Hypothalamus (tissue), 51 donors: ENCODE measurements at regions not wholly inside any gene's neighbourhood (a gene's known extent, or its start where the extent isn't known, plus 50 kb on each side); places are given as distances from the start of the nearest gene placed in this dataset.
A peak's percentile ranks its signal among the peaks of the same experiment; 100 is the strongest.

Source experiments
- DNase-seq, 51 donors: peaks; one replicate each; lab custom pipeline; 2025; lab: John Stamatoyannopoulos, UW

DNA sequence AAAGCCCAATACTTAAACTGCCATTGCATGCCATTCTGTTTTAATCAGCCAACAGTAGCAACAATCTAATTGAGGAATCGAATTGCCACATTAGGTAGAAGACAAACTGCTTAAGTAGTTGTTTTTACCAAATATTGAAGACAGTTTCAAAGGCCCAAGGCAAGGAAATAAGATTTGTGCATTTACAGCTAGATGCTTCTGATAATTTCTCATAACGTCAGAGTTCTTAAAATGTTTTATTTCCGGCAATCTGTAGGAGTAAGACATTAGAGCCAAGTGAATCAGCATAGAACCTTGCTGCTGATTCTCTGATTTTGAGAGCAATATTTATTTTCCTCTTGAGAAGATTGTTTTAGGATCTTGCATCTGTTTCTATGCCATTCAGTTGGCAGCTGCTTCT, 174.3 kb downstream of the RBM43 start:
- no peak for DNase-seq

DNA sequence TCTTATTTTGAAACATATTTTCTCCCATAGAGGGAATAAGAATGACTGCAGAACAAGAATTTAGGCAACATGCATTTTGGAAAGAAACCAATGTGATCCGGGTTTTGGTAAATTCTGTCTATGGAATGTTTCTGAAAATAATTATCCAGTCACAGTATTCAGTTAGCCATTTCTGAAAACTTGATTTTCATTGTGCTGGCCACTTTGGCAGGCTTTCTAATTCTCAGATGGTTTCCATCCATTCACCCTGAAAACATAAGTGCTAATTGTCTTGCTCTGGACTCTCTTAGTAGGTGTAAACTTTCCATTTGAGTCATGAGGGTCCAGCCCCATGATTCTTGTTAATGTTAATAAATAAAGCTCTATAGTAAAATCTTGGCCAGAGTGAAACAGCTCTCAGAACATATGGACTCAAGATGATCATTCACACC, 176.5 kb downstream of the RBM43 start:
- DNase-seq = no peak

DNA sequence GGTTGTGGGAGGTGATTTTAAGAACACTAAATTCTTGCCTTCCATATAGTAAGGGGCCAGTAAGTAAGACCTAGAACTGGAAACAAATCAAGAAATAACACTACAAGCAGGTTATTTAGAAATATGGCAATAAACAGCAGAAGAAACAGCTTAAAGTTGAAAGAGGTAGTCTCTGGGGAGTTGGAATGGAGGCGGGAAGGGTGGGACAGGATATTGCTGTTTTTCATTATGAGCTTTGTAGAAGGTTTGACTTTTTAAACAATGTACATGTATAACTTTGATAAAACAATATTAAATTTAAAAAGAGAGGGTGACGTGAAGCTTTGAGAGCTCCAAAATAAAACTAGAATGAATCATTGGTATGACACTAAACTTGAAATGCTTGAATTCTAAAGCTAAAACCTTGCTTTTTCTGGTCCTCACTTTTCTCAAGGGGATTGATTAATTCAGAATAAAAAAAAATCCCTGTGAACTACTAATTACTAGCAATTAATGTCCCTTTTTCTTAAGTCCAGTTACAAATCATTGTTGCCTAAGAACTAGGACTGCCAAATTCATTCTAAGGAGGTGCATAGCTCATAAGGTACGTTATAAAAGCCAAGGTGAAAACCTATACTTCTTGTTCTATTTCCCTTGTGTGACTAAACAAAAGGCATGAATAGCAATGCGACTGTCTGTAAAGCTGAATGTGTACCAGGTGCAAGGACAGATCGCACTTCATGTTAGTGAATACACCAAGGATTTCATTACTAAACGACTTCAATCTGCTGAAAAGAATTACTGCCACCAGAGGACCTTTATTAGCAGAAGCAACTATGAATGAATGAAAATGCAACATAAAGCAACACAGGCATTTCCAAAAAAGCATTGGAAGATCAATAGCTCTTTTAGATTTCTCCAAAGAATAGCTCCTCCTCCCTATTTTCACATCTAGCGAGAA, 177.5 kb downstream of the RBM43 start:
- DNase-seq = no peak

DNA sequence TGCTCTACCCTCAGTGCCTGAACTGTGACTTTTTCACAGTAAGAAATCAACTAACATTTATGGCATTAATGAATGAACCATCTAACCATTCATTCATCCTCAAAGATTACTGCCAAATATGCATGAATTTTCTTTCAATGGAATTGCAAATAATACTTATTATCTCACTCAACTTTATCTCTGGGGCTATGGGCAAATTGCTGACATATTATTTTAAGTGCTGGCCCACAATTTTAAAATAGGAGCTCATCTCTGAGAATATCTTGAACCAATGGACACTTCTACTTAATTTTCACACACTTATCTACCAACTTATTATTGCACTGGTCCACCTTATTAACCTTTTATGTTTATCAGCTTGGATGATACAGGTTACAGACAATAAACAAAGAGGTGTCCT, 182.8 kb downstream of the RBM43 start:
- no peak for DNase-seq

- no peak for DNase-seq
These were observed 189.8 kb downstream of the RBM43 start for GRCh38 chr2:151071906-151072305.

GRCh38 chr2:151071382-151071781, 190.3 kb downstream of the RBM43 start:
- DNase-seq = no peak

GRCh38 chr2:151070253-151070652, 191.4 kb downstream of the RBM43 start:
- no peak for DNase-seq

DNA sequence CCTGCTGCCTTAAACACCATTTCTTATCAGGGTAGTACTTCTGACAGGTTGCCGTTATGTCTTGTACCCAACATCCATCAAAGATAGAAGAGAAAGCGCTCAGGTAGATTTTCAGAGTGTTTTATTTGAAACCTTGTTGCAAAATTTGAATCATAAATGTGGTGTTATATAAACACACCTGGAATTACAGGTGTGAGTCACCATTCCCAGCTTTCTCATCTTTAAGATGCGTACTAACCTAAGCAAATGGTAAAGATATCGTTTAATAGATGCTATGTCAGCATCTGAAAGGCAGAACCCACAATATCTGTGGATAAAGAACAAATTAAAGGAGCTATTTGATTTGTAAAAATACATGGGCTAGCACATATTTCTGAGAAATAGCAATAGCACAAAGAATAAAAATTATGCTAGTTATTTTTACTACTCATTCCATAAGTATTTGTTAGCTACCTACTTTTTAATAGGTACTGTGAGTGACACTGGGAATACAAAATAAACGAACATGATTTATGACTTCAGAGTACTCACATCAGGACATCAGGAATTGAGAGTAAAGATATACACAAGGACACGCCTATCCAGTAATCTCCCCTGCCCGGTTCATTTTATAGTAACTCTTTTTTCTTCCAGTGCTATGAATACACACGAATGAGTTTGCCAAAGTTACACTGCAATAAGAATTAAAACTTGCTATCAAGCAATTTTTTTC, 193.8 kb downstream of the RBM43 start:
- DNase-seq = no peak

DNA sequence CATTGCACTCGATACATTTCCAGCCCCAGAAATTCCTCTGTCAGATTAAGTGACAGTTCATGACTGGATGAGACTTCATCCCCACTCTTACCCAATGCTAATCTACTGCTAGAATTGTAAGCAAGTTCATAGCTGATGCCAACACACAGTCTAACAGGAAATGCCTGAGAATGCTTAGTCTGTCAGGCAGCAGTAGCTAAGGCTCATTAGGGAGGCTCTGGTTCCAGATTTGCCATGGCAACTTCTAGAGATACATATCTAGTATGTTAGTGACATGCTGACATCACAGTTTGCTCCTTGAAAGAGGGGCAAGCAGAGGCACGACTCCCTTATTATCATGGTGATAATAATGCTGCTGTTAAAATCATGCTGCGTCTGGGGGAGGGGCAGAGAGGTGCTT, 198.4 kb downstream of the RBM43 start:
- no peak for DNase-seq

DNA sequence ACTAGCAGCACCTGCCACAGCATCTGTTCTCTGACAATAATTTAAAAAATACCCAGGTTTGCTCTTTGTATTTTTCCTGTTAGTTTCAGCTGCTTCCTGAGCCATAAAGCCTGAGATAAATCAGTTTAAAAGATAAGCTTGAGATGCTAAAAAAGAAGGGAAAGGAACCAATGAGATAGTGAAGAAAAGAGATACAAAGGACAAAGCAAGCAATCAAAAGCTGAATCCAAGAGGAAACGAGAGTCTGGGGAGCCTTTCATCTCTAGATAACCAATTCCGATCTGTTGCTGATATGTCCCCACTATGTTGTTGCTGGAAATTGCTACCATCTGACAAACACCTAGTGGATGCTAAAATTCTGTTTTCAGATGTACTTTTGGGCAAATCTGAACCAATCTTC, 201.4 kb downstream of the RBM43 start:
- no peak for DNase-seq

DNA sequence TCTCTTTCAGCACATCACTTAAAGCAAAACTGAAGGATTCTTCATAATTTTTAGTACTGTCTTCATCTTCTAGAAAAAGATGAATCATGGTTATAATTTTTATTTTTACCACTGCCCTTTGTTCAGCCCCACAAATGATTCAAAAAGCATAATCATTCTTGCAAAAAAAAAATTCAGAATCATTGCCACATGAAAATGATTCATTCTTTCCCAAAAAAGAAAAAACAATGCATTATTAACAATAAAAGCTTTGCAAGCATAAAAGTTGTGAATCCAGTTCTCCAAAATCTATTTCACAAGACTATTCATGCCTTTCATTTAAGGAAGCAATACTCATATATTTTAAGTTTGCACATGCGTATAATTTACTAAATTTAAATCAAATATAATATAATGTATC, 204.8 kb downstream of the RBM43 start:
- no peak for DNase-seq

DNA sequence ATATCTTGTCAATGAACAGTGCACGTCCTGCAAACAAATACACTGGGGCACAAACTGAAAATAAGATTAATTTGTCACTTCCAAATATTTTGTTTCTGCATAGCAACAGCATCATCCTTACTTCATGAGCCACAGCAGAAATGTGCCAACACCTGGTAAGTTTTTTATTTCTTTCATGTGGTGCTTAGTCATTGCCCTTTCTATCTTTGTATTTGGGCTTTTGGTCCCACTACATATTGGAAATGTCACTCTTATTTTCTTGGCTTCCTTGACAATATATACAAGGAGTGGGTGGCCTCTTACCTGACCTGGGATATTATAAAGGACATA, 208.0 kb downstream of the RBM43 start:
- no peak for DNase-seq

GRCh38 chr2:151052850-151053660, 208.6 kb downstream of the RBM43 start:
- DNase-seq = no peak

DNA sequence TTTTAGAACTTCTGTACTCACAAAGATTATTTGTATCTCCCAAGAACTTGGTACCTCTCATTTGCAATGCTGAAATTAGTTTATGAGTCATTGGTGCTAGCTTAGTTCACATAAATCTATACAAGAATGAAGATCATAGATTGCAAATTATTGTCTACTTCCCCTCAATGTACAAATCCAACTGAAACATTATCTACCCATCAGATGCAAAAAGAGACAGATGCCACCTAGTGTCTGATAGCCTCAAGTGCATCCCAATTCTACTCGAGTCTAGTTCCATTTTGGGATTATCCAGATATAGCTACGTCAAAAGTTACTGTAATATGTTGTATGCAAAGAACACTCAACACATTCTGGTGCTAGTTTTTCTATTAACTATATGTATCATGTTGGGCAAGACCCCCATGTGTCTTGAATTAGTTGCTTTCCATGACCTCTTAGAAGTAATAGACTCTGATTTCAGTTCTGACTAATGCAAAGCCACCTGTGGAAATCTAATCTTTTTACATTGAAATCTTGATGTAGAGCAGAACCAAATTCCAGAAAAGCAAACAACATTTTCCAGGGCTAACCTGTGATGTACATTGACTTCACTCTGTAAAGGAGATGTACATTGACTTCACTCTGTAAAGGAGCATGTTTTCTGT, 210.0 kb downstream of the RBM43 start:
- peak in 6 of 51 donors; percentile 1 to 29 (median 6) for DNase-seq

DNA sequence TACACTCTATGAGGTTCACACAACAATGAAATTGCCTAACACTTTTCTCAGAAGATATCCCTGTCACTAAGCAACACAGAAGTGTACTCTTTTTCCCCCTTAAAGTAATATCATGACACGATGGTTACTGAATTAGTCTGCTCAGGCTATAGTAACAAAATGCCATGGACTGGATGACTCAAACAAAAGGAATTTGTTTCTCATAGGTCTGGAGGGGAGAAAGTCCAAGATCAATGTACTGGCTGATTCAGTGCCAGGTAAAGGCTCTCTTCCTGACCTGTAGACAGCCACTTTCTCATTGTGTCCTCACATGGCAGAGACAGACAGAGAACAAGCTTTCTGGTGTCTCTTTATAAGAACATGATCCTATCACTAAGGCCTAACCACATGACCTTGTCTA, 211.9 kb downstream of the RBM43 start:
- no peak for DNase-seq

DNA sequence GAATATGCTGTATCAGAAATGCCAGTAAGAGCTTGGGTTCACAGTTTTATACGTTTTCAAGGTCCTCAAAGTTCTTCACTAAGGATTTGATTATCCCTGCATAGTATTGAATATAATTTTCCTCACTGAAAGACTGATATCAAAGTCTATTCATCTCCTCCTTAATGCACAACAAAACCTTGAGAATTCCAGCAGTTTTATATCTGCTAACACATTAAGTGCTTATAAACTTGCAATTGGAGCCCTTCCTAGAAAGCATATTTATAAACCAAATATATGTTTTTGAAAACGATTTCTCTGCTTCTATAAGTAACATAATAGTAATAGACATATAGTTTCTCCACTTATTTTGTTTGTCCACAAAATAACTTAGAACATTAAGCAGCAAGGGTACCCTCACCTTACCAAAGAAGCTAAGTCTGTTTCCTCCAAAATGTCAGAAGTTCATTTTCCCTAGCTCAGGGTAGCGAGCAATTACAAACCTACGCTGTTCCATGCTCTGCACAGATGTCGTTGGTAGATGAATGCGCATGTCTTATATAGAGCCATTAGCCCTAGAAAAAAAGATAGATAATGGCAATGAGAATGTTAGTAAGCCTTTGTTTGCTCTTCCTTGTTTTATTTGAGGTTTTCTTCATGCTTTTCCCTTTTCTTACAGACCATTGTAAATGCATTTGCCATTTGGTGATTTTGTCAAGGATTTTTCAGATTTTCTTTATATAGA, 213.2 kb downstream of the RBM43 start:
- DNase-seq = no peak

GRCh38 chr2:151043484-151043883, 218.2 kb downstream of the RBM43 start:
- DNase-seq = peak in 1 of 51 donors; percentile 2

DNA sequence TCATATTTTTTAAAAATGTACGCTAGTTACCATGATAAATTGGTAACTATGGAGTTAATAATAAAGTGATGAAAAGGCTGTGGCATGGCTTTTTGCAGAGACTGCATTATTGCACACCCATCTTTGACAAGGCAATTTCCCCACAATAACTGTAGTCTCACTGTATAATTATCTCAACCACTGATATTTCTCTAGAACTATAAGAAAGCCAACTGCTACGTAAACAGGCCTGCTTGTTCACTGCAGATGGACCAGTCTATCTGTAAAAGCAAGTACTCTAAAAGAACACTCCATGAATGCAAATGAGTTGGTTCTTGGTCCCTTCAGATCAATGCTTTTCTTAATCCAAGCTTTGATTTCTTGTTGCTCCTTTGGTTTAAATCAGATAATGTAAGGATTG, 218.7 kb downstream of the RBM43 start:
- DNase-seq = no peak

GRCh38 chr2:151040039-151040438, 221.6 kb downstream of the RBM43 start:
- DNase-seq = no peak

DNA sequence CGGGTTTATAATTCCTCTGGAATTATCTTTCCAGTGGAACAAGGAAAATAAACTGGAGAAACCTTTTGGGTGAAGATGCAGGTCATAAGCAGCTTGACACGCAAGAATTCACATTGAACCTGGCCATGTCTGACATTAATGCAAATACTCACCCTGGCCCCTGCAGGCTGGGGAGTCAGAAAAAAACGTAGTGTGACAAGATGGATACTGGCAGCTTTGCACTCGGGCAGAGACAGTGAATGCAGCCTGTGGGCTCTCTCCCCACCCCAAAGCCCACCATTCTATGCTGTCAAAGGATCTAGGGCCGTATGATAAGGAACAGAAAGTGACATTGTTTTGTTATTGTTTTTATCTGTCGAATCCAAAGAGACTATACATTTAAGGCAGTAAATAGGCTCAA, 223.1 kb downstream of the RBM43 start:
- no peak for DNase-seq
